ENCODE measurements at regions not wholly inside any gene's neighbourhood (a gene's known extent, or its start where the extent isn't known, plus 50 kb on each side); places are given as distances from the start of the nearest gene placed in this dataset.

DNA sequence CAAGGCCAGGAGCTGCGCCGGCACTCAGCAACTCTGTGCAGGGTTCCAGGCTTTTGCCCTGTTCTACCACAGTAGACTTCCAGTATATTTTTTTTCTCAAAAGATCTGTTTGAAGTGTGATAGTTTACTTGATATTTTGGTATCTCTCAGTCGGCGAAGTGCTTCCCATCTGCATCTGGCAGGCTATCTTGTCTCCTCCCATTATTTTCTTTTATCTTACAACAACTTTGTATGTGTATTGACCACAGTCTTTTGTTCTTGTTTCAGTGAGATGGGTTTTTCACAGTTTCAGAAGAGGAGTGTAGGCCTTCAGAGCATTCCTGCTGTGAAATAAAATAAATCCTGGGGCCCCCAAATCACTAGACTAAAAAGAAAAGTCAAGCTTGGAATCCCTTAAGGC lies 292.9 kb downstream of the PTGER3 start:
- no peak overlapping the region for H3K9ac ChIP-seq (replicated peaks in 1 of 4; ENCODE audit: extremely low read depth in 1 of 4, low read depth in 3 of 4, low read length in 3 of 4)
- no peak overlapping the region for H2BK20ac ChIP-seq (ENCODE audit: low read length)
- ChIA-PET CTCF (ENCODE audit: partially characterized antibody) (interaction anchor here (1.3 to 2.4 kb wide), 3 partner anchors 10 to 295 kb away, joined by 3 to 21 read pairs (median 5); no protein-coding TSS in a partner anchor), POLR2A (ENCODE audit: partially characterized antibody) (no interaction called here)
- no peaks in the 10 kb centered on the region for H3K23me2 ChIP-seq (ENCODE audit: low read depth, low read length)
- H3K79me2 ChIP-seq (ENCODE audit: control insufficient read depth in 1 of 2, insufficient read depth in 2 of 2, low read length in 2 of 2) = no peaks in the 10 kb centered on the region
- no peak overlapping the region for H3K56ac ChIP-seq (replicated peaks; ENCODE audit: insufficient read length, low read depth, low read length)
- no peaks in the 10 kb centered on the region for H3K9me3 ChIP-seq (ENCODE audit: insufficient read depth in 2 of 2, low read depth in 1 of 2, low read length in 1 of 2)
- no peak overlapping the region for H2BK120ac ChIP-seq (replicated peaks; ENCODE audit: low read depth, low read length)
- H2BK15ac ChIP-seq (ENCODE audit: low read length) = no peak overlapping the region
- H3K27ac ChIP-seq (ENCODE audit: low read depth, low read length) = no peak overlapping the region
- no peaks in the 10 kb centered on the region for H3K79me1 ChIP-seq (ENCODE audit: low read depth, low read length)
- no peak overlapping the region for H3K18ac ChIP-seq (ENCODE audit: extremely low read depth, low read length)
- WGBS, 2 experiments (ENCODE audit: extremely low coverage in 1 of 2, insufficient coverage in 1 of 2, insufficient read length in 1 of 2, insufficient replicate concordance in 2 of 2, low coverage in 1 of 2, low lambda C conversion rate in 2 of 2, missing lambda C conversion rate in 1 of 2) = 97% methylated on average over 4 of the region's 4 CpGs; no CpG with 5 or more reads in 1 of the 2 experiments
- H3K4me3 ChIP-seq (ENCODE audit: extremely low read depth in 1 of 4, insufficient read depth in 2 of 4, low read depth in 3 of 4, low read length in 4 of 4) = no peak overlapping the region
- FAIRE-seq = no peak
- no peaks in the 10 kb centered on the region for H3K27me3 ChIP-seq (replicated peaks in 1 of 4; ENCODE audit: control insufficient read depth in 3 of 4, extremely low read depth in 1 of 4, insufficient read depth in 3 of 4, low read length in 3 of 4)
- no peak overlapping the region for H4K5ac ChIP-seq (ENCODE audit: insufficient read length, low read depth, low read length)
- no peak overlapping the region for H2AK5ac ChIP-seq (ENCODE audit: low read depth, low read length)
- H4K8ac ChIP-seq (ENCODE audit: extremely low read depth, insufficient read depth, low read length) = no peak overlapping the region
- no peak overlapping the region for H2BK12ac ChIP-seq (ENCODE audit: low read depth, low read length)
- no peaks in the 10 kb centered on the region for H3K36me3 ChIP-seq (ENCODE audit: control insufficient read depth in 2 of 4, insufficient read depth in 4 of 4, low read length in 3 of 4)
- H2BK5ac ChIP-seq (ENCODE audit: low read depth, low read length) = no peak overlapping the region
- H3K14ac ChIP-seq (ENCODE audit: insufficient read length) = no peak overlapping the region
- no peaks in the 10 kb centered on the region for H4K20me1 ChIP-seq (replicated peaks in 1 of 2; ENCODE audit: control insufficient read depth in 1 of 2, insufficient read depth in 2 of 2, low read length in 2 of 2)
- H3K23ac ChIP-seq (ENCODE audit: insufficient read length) = no peak overlapping the region
- H2AFZ ChIP-seq (ENCODE audit: low read length) = no peak overlapping the region
- no peak for DNase-seq (ENCODE audit: low read depth in 1 of 2, low spot score in 2 of 2)
- no peak overlapping the region for H4K91ac ChIP-seq (replicated peaks; ENCODE audit: insufficient read length, low read length)
- no peak overlapping the region for H3K4me2 ChIP-seq (ENCODE audit: insufficient read depth in 1 of 2, low read depth in 2 of 2, low read length in 2 of 2)
- H3K4me1 ChIP-seq (replicated peaks in 1 of 4; ENCODE audit: control insufficient read depth in 3 of 4, insufficient read depth in 4 of 4, low read length in 3 of 4) = no peaks in the 10 kb centered on the region; a peak in 1 of 7 replicates
- no peak overlapping the region for H3K4ac ChIP-seq (replicated peaks; ENCODE audit: insufficient read length, low read depth, low read length)
- TF ChIP-seq, protein P1, sequence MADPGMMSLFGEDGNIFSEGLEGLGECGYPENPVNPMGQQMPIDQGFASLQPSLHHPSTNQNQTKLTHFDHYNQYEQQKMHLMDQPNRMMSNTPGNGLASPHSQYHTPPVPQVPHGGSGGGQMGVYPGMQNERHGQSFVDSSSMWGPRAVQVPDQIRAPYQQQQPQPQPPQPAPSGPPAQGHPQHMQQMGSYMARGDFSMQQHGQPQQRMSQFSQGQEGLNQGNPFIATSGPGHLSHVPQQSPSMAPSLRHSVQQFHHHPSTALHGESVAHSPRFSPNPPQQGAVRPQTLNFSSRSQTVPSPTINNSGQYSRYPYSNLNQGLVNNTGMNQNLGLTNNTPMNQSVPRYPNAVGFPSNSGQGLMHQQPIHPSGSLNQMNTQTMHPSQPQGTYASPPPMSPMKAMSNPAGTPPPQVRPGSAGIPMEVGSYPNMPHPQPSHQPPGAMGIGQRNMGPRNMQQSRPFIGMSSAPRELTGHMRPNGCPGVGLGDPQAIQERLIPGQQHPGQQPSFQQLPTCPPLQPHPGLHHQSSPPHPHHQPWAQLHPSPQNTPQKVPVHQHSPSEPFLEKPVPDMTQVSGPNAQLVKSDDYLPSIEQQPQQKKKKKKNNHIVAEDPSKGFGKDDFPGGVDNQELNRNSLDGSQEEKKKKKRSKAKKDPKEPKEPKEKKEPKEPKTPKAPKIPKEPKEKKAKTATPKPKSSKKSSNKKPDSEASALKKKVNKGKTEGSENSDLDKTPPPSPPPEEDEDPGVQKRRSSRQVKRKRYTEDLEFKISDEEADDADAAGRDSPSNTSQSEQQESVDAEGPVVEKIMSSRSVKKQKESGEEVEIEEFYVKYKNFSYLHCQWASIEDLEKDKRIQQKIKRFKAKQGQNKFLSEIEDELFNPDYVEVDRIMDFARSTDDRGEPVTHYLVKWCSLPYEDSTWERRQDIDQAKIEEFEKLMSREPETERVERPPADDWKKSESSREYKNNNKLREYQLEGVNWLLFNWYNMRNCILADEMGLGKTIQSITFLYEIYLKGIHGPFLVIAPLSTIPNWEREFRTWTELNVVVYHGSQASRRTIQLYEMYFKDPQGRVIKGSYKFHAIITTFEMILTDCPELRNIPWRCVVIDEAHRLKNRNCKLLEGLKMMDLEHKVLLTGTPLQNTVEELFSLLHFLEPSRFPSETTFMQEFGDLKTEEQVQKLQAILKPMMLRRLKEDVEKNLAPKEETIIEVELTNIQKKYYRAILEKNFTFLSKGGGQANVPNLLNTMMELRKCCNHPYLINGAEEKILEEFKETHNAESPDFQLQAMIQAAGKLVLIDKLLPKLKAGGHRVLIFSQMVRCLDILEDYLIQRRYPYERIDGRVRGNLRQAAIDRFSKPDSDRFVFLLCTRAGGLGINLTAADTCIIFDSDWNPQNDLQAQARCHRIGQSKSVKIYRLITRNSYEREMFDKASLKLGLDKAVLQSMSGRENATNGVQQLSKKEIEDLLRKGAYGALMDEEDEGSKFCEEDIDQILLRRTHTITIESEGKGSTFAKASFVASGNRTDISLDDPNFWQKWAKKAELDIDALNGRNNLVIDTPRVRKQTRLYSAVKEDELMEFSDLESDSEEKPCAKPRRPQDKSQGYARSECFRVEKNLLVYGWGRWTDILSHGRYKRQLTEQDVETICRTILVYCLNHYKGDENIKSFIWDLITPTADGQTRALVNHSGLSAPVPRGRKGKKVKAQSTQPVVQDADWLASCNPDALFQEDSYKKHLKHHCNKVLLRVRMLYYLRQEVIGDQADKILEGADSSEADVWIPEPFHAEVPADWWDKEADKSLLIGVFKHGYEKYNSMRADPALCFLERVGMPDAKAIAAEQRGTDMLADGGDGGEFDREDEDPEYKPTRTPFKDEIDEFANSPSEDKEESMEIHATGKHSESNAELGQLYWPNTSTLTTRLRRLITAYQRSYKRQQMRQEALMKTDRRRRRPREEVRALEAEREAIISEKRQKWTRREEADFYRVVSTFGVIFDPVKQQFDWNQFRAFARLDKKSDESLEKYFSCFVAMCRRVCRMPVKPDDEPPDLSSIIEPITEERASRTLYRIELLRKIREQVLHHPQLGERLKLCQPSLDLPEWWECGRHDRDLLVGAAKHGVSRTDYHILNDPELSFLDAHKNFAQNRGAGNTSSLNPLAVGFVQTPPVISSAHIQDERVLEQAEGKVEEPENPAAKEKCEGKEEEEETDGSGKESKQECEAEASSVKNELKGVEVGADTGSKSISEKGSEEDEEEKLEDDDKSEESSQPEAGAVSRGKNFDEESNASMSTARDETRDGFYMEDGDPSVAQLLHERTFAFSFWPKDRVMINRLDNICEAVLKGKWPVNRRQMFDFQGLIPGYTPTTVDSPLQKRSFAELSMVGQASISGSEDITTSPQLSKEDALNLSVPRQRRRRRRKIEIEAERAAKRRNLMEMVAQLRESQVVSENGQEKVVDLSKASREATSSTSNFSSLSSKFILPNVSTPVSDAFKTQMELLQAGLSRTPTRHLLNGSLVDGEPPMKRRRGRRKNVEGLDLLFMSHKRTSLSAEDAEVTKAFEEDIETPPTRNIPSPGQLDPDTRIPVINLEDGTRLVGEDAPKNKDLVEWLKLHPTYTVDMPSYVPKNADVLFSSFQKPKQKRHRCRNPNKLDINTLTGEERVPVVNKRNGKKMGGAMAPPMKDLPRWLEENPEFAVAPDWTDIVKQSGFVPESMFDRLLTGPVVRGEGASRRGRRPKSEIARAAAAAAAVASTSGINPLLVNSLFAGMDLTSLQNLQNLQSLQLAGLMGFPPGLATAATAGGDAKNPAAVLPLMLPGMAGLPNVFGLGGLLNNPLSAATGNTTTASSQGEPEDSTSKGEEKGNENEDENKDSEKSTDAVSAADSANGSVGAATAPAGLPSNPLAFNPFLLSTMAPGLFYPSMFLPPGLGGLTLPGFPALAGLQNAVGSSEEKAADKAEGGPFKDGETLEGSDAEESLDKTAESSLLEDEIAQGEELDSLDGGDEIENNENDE (IDR thresholded peaks at IDR 0.05; ENCODE audit: insufficient replicate concordance, low read length) = no peak
